Astrocyte of the cerebellum (primary cell): ENCODE measurements at regions not wholly inside any gene's neighbourhood (a gene's known extent, or its start where the extent isn't known, plus 50 kb on each side); places are given as distances from the start of the nearest gene placed in this dataset.

Experiments used
- DNase-seq: peaks from one replicate; pipeline ENCODE4 v3.0.0-alpha.2; 2011; ENCODE audit warnings: low read depth
- H3K4me3 ChIP-seq: 2 replicates; pipeline ENCODE4 v1.5.1; 2011; ENCODE audit warnings: mild to moderate bottlenecking, low read depth, low read length, moderate library complexity
- in situ Hi-C: cut with HindIII; loops from 2 replicates; pipeline ENCODE4 v1.10.0; 2017; ENCODE audit warnings: low sequenced_read_pairs
- TF ChIP-seq, protein P1 (sequence below): IDR thresholded peaks from 2 replicates; pipeline ENCODE4 v1.5.1; 2012; ENCODE audit warnings: low read length, low read depth, moderate library complexity, mild to moderate bottlenecking; ENCODE audit errors: missing control alignments

- H3K4me3 ChIP-seq: no peak overlapping the region
- TF ChIP-seq, protein P1, sequence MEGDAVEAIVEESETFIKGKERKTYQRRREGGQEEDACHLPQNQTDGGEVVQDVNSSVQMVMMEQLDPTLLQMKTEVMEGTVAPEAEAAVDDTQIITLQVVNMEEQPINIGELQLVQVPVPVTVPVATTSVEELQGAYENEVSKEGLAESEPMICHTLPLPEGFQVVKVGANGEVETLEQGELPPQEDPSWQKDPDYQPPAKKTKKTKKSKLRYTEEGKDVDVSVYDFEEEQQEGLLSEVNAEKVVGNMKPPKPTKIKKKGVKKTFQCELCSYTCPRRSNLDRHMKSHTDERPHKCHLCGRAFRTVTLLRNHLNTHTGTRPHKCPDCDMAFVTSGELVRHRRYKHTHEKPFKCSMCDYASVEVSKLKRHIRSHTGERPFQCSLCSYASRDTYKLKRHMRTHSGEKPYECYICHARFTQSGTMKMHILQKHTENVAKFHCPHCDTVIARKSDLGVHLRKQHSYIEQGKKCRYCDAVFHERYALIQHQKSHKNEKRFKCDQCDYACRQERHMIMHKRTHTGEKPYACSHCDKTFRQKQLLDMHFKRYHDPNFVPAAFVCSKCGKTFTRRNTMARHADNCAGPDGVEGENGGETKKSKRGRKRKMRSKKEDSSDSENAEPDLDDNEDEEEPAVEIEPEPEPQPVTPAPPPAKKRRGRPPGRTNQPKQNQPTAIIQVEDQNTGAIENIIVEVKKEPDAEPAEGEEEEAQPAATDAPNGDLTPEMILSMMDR: no peak
- no peak for DNase-seq
- in situ Hi-C loops: no loop called here
Observed at GRCh38 chr13:59522652-59523051, 641.1 kb downstream of the DIAPH3 start.

DNA sequence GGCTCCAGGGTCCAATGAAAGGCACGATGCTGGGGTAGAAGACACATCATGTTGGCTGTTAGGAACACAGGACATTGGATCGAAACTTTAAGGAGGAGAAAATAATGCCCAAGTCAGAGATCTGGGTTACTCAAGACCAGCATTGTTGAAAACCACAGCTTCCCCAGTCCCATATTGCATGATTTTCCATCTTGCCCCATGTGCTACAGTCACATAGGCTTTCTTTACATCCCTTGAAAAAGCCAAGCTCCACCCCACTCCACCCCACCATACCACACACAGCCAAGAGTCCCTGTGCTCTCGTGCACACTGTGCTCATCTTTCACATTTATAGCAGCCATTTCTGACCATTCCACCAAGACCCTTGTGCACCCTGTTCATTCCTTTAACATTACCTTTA, 636.2 kb downstream of the DIAPH3 start:
- TF ChIP-seq, protein P1: no peak
- H3K4me3 ChIP-seq: no peak overlapping the region
- no peak for DNase-seq
- in situ Hi-C loops: no loop called here

DNA sequence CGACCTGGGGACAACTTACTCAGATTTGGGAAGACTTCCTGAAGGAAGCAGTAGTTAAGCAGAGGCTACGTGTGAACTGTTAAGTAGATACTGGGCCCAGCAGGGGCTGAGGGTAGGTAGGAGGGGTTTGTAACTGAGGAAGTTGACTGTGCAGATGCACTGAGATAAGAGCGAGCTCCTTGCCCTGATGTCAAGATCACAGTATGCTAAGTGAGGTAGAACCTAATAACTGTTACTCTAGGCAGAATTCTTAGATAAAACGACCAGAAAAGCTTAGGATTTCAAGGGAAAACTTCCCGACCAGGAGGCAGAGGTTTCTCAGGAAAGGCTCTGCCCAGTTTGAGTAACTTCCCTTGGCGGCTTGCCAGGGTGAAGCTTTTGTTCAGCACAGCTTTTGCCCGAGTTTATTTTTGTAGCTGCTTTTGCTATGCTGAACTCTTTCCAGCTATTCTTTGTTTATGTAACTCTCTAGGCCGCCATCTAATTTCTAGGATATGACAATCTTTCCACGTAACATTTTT, 632.1 kb downstream of the DIAPH3 start:
- DNase-seq: peak; percentile 89
- TF ChIP-seq, protein P1: no peak
- no peak overlapping the region for H3K4me3 ChIP-seq
- in situ Hi-C loops: no loop called here

DNA sequence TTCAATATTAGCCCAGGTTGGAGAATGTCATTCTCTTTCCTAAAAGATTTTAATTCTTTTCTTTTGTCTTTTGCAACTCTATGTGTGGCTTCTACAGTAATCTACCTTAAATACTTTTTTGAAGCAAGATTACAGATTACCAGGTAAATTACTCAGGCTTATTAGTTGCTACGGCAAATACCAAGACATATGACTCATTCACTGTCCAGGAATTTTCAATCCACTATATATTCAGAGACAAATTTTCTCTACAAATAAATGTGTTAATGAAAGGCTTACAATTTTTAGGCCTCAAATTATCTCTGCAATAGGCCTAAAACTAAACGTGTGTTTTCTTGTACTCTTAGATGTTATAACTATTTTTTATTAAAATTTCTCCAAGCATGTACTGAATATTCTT, 631.3 kb downstream of the DIAPH3 start:
- TF ChIP-seq, protein P1: no peak
- H3K4me3 ChIP-seq: no peak overlapping the region
- DNase-seq: no peak
- in situ Hi-C loops: no loop called here

DNA sequence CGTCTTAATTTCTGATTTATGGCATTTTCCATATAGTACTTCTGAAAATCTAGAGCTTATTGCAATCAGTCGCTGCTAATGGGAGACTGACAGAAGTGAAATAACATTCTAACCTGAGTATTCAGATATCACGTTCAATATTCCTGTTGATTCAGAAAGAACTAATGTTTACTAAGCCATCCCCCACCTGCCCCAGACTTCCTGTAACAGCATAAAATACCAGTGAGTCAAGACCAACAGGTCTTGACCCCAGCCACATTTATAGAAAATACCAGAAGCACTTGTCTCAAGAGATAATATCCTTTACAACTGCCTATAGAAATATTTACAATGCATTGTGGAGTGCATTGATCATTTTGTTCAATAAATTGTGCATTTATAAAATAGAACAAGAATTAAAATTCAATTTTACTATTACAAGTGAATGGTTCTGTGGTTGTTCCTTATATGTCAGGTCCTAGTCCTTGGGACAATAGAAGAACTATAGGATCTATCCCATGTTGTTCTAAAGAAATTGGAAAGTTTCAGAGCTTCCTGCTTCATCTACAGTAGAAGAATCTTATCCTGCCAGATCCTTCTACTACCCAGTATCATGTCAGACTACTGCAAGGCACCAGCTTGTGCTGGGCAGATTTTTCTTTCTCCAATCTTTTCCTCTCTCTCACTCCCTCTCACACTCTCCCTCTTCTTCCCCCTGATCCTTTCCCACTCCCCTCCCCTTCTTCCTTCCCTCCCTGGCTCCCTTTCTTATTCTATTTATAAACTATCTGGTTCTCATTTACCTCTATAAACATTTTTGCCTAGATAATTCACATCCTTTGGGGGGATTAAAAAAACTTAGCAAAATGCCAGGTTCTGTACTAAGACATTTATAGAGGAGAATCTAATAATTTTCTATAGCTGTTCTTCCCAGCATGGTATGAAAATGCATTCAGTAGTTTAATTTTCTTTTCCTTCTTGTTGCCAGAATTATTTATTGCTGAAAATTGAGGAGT, 629.9 kb downstream of the DIAPH3 start:
- DNase-seq: no peak
- in situ Hi-C loops: no loop called here
- no peak overlapping the region for H3K4me3 ChIP-seq
- TF ChIP-seq, protein P1: no peak

DNA sequence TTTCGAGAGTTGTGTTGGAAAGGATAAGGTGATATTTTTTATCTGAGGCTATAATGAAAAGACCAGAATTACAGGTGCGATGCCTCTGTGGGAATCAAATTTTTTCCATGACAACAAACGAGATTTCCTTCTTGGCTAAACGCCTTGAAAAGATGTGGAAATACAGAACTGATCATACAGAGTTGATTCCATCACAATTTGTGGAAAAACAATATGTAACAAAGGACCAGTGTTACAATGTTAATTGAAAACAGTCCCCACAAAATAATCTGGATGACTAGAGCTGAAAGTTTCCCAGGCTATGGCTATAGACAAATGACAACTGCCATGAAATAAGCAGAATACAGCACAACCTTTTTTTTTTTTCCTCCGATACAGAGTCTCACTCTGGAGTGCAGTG, 628.9 kb downstream of the DIAPH3 start:
- in situ Hi-C loops: no loop called here
- H3K4me3 ChIP-seq: no peak overlapping the region
- TF ChIP-seq, protein P1: no peak
- no peak for DNase-seq
